ENCODE measurements at regions not wholly inside any gene's neighbourhood (a gene's known extent, or its start where the extent isn't known, plus 50 kb on each side); places are given as distances from the start of the nearest gene placed in this dataset.
"Not testable (repeated sequence)": the region's sequence is repeated elsewhere in the genome, so short reads cannot be mapped to it uniquely, and the experiment has no call there.

- H3K4me3 ChIP-seq; intact Hi-C loops (cut with DNase I; ENCODE audit: low total_unique reads); H3K9me3 ChIP-seq; H3K4me1 ChIP-seq; H3K36me3 ChIP-seq; H3K27ac ChIP-seq; H3K27me3 ChIP-seq: not testable (repeated sequence)
- DNase-seq (ENCODE audit: low spot score in 2 of 2), result peak in 1 of 2 donors; percentile 40
Measured at GRCh38 chr9:64560833-64561232, 724.2 kb downstream of the FOXD4L5 start.

All from breast epithelium (tissue), 4 donors.